ENCODE measurements at regions not wholly inside any gene's neighbourhood (a gene's known extent, or its start where the extent isn't known, plus 50 kb on each side); places are given as distances from the start of the nearest gene placed in this dataset.

GRCh38 chr1:80245813-80246212 is 1239.3 kb upstream of the ADGRL4 start:
- Histone ChIP-seq H3K27ac (no peak overlapping the region), H3K4me1 (no peaks in the 10 kb centered on the region), H3K36me3 (no peaks in the 10 kb centered on the region), H3K9me3 (peaks cover 5% of the 10 kb centered on the region), H3K4me3 (no peak overlapping the region), H3K27me3 (no peaks in the 10 kb centered on the region)
- DNase-seq (no peak), ATAC-seq (no peak)
- TF ChIP-seq, protein P1, sequence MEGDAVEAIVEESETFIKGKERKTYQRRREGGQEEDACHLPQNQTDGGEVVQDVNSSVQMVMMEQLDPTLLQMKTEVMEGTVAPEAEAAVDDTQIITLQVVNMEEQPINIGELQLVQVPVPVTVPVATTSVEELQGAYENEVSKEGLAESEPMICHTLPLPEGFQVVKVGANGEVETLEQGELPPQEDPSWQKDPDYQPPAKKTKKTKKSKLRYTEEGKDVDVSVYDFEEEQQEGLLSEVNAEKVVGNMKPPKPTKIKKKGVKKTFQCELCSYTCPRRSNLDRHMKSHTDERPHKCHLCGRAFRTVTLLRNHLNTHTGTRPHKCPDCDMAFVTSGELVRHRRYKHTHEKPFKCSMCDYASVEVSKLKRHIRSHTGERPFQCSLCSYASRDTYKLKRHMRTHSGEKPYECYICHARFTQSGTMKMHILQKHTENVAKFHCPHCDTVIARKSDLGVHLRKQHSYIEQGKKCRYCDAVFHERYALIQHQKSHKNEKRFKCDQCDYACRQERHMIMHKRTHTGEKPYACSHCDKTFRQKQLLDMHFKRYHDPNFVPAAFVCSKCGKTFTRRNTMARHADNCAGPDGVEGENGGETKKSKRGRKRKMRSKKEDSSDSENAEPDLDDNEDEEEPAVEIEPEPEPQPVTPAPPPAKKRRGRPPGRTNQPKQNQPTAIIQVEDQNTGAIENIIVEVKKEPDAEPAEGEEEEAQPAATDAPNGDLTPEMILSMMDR (IDR thresholded peaks at IDR 0.05): no peak
- intact Hi-C loops (cut with DNase I): no loop called here

DNA sequence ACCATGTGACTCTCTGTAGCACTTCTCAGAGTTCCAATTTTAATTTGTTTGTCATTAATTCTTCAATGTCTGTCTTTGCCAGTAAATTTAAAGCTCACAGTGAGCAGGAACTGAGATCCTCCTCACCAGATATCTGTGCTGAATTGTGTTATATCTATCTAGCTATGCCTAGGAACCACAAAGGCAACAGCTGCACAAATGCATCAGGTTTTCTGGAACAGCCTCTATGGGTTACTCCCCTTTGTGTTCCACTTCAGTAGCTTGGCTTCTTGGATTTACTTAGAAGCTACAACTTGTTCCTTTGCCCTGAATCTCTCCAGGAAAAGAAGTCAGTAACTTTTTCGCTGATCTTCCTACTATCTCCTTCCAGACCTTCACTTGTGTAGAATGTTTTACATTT is 1237.8 kb upstream of the ADGRL4 start:
- Histone ChIP-seq H3K36me3 (no peaks in the 10 kb centered on the region), H3K4me1 (no peaks in the 10 kb centered on the region), H3K27me3 (no peaks in the 10 kb centered on the region), H3K4me3 (no peak overlapping the region), H3K27ac (no peak overlapping the region), H3K9me3 (peaks cover under 1% of the 10 kb centered on the region)
- DNase-seq (no peak), ATAC-seq (no peak)
- TF ChIP-seq, protein P1 (IDR thresholded peaks at IDR 0.05): no peak
- intact Hi-C loops (cut with DNase I): no loop called here

DNA sequence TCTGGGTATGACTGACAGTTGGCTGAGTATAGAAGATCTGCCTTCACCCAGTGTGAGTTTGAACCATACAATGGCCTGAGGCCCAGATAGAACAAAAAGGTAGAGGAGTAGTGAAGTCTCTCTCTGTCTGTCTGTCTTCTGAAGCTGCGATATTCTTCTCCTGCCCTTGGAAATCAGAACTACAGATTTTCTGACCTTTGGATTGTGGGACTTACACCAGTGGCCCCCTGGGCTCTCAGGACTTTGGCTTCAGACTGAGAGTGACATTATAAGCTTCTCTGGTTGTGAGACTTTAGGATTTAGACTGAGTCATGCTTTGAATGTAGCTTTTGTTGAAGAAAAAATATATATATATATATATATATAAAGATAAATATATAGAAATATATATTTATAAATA is 1235.0 kb upstream of the ADGRL4 start:
- H3K9me3 ChIP-seq: no peaks in the 10 kb centered on the region
- no peaks in the 10 kb centered on the region for H3K27me3 ChIP-seq
- ATAC-seq: no peak
- TF ChIP-seq, protein P1 (IDR thresholded peaks at IDR 0.05): no peak
- H3K4me3 ChIP-seq: no peak overlapping the region
- H3K36me3 ChIP-seq: no peaks in the 10 kb centered on the region
- no peaks in the 10 kb centered on the region for H3K4me1 ChIP-seq
- intact Hi-C loops (cut with DNase I): no loop called here
- no peak overlapping the region for H3K27ac ChIP-seq
- no peak for DNase-seq

- H3K27me3 ChIP-seq: no peaks in the 10 kb centered on the region
- no peaks in the 10 kb centered on the region for H3K4me1 ChIP-seq
- no peak overlapping the region for H3K4me3 ChIP-seq
- TF ChIP-seq, protein P1 (IDR thresholded peaks at IDR 0.05): no peak
- DNase-seq: no peak
- intact Hi-C loops (cut with DNase I): no loop called here
- no peaks in the 10 kb centered on the region for H3K9me3 ChIP-seq
- H3K27ac ChIP-seq: no peak overlapping the region
- no peak for ATAC-seq
- no peaks in the 10 kb centered on the region for H3K36me3 ChIP-seq
These were observed 1219.0 kb upstream of the ADGRL4 start for GRCh38 chr1:80225510-80225909.

- Histone ChIP-seq H3K27me3 (no peaks in the 10 kb centered on the region), H3K27ac (no peak overlapping the region), H3K36me3 (no peaks in the 10 kb centered on the region), H3K4me3 (no peak overlapping the region), H3K9me3 (no peaks in the 10 kb centered on the region), H3K4me1 (no peaks in the 10 kb centered on the region)
- ATAC-seq: no peak
- no peak for DNase-seq
- intact Hi-C loops (cut with DNase I): no loop called here
- TF ChIP-seq, protein P1 (IDR thresholded peaks at IDR 0.05): no peak
These were observed 1214.8 kb upstream of the ADGRL4 start for GRCh38 chr1:80221319-80221718.

DNA sequence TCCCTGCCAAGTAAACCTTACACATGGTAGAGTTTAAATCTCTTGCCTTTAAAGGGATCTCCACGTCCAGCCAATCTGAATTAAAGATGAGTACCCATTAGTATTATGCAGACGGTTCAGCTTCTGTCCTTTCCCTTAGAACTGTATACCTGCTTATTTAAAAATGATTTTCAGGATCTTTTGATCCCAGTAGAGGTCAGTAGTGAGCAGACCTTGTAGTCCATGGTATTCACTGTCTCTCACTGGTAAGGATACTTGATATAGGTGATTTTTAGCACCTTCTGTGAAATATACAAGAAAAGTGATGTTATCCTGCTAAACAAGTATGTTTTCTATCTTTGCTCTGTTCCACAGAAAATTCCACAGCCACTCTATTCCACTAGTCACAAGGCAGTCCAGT is 1211.6 kb upstream of the ADGRL4 start:
- no peaks in the 10 kb centered on the region for H3K4me1 ChIP-seq
- no peak for DNase-seq
- no peaks in the 10 kb centered on the region for H3K36me3 ChIP-seq
- no peaks in the 10 kb centered on the region for H3K27me3 ChIP-seq
- ATAC-seq: peak; percentile 63
- TF ChIP-seq, protein P1 (IDR thresholded peaks at IDR 0.05): peak; percentile 58
- H3K4me3 ChIP-seq: no peak overlapping the region
- H3K9me3 ChIP-seq: no peaks in the 10 kb centered on the region
- no peak overlapping the region for H3K27ac ChIP-seq
- intact Hi-C loops (cut with DNase I): no loop called here
